IgD-negative memory B cell (primary cell): ENCODE measurements at regions not wholly inside any gene's neighbourhood (a gene's known extent, or its start where the extent isn't known, plus 50 kb on each side); places are given as distances from the start of the nearest gene placed in this dataset.
"Not testable (repeated sequence)": the region's sequence is repeated elsewhere in the genome, so short reads cannot be mapped to it uniquely, and the experiment has no call there.

Experiments
- H3K27ac Mint-ChIP-seq, 3 donors: one replicate each; pipeline ENCODE4 v1.8.0; 2020 to 2022; ENCODE audit warnings: mild to moderate bottlenecking in 3 of 3, mixed read lengths in 3 of 3, moderate library complexity in 1 of 3
- H3K27me3 Mint-ChIP-seq: one replicate; pipeline ENCODE4 v1.8.0; 2021; ENCODE audit warnings: mixed read lengths
- H3K36me3 Mint-ChIP-seq: one replicate; pipeline ENCODE4 v1.8.0; 2020; ENCODE audit warnings: mild to moderate bottlenecking, mixed read lengths
- H3K4me1 Mint-ChIP-seq, 3 donors: one replicate each; pipeline ENCODE4 v1.8.0; 2020 to 2022; ENCODE audit warnings: mixed read lengths in 3 of 3, mild to moderate bottlenecking in 1 of 3
- H3K4me3 Mint-ChIP-seq, 4 donors: one replicate each; pipeline ENCODE4 v1.8.0; 2020 to 2022; ENCODE audit warnings: mild to moderate bottlenecking in 4 of 4, mixed read lengths in 4 of 4, moderate library complexity in 3 of 4
- H3K9me3 Mint-ChIP-seq, 3 donors: one replicate each; pipeline ENCODE4 v1.8.0; 2020 to 2021; ENCODE audit warnings: mixed read lengths in 3 of 3, mild to moderate bottlenecking in 1 of 3

DNA sequence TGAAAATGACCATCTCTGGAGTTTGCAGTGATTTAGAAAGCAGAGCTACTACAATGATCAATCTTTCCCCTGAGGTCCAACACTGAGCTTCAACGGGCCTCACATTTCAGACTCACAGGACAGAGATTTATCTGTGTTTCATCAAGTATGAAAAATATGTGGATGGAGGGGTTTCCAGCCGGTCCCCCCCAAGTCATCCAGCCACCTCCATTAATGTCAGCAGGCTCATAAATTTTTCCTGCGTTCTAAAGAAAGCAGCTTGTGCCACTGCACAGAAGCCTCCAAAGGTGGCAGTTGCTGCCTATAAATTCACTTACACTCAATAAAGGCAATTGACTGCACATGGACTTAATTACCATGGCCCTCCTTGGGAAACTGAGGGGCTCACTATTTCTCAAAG, 117.4 kb upstream of the ACKR3 start:
- Mint-ChIP-seq H3K4me3 (no peak overlapping the region), H3K9me3 (peaks cover 0 to 3% (median 0%) of the 10 kb centered on the region in 3 donors), H3K4me1 (peaks cover 0 to 2% (median 0%) of the 10 kb centered on the region in 3 donors), H3K36me3 (no peaks in the 10 kb centered on the region), H3K27ac (no peak overlapping the region), H3K27me3 (peaks cover 13% of the 10 kb centered on the region)

- H3K9me3 Mint-ChIP-seq = peaks cover 0 to 8% (median 0%) of the 10 kb centered on the region in 3 donors
- no peak overlapping the region for H3K4me3 Mint-ChIP-seq
- no peaks in the 10 kb centered on the region for H3K4me1 Mint-ChIP-seq
- H3K27me3 Mint-ChIP-seq = peaks cover 11% of the 10 kb centered on the region
- no peak overlapping the region for H3K27ac Mint-ChIP-seq
- no peaks in the 10 kb centered on the region for H3K36me3 Mint-ChIP-seq
These were observed 115.5 kb upstream of the ACKR3 start for GRCh38 chr2:236454076-236454475.

- Mint-ChIP-seq H3K4me3 (no peak overlapping the region), H3K36me3 (peaks cover 3% of the 10 kb centered on the region)
These were observed 110.2 kb upstream of the ACKR3 start for GRCh38 chr2:236459393-236459792.

DNA sequence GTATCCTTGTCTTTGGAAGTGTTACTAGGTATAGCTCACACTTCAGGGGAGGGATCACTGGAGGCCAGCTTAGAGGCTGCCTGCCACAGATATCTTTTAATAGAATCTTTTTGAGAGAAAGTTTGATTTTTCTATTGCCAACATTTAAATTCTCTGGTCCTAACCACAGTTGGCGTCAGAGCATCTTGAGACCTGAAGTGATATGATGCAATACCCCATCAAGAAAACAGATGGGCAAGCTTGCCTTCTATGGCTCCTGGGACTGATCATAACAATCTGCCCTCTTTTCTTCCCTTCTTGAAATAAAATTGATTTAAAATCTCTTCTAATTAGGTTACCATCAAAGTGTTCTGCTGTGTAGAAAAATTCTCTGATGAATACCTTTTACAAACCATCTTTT, 105.5 kb upstream of the ACKR3 start:
- Mint-ChIP-seq H3K4me1 (no peaks in the 10 kb centered on the region), H3K9me3 (peaks cover 14 to 21% (median 15%) of the 10 kb centered on the region in 3 donors), H3K27ac (no peak overlapping the region), H3K4me3 (no peak overlapping the region), H3K27me3 (no peaks in the 10 kb centered on the region), H3K36me3 (peaks cover 3% of the 10 kb centered on the region)

More at GRCh38 chr2:236459393-236459792, 110.2 kb upstream of the ACKR3 start:
- Mint-ChIP-seq H3K4me1 (no peaks in the 10 kb centered on the region), H3K27ac (no peak overlapping the region), H3K27me3 (peaks cover 7% of the 10 kb centered on the region), H3K9me3 (peaks cover 0 to 8% (median 2%) of the 10 kb centered on the region in 3 donors)

DNA sequence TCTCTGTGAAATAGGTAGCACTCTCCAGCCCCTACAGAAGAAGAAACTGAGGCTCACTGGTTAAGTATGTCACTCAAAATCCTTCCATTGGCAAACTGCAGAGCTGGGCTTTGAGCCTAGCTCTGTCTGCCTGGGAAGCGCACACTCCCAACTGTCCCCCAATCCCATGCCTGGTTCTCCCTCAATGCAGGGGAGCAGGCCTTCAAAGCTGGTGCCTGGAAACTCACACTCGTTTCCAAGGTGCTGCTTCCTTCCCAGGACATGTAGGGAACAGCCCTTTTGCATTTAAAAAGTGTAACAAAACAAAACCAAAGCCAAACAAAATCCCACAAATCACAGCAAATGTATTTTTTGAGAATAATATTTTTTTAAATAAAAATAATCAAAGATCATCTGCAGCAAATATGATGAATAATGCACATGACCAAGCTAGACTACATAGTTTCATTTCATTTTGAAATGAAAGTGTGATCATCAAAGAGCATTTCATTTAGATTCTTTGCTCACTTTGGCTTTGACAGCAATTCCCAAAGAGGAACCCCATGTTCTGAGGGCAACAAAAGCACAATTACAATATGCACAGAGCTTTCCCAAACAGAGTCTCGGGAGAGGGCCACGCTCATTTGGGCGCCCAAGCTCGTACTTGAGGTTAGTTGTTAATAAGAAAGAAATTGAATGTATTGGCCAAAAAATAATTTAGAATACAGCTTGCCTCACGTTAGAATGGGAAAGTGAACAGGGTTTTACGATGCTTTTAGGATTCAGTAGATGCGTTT, 96.7 kb upstream of the ACKR3 start:
- H3K27me3 Mint-ChIP-seq = peaks cover 6% of the 10 kb centered on the region
- peaks cover 2% of the 10 kb centered on the region for H3K36me3 Mint-ChIP-seq
- H3K27ac Mint-ChIP-seq = no peak overlapping the region
- H3K4me3 Mint-ChIP-seq = no peak overlapping the region
- no peaks in the 10 kb centered on the region for H3K4me1 Mint-ChIP-seq
- peaks cover 5 to 11% (median 6%) of the 10 kb centered on the region in 3 donors for H3K9me3 Mint-ChIP-seq

GRCh38 chr2:236473691-236474090, 95.9 kb upstream of the ACKR3 start:
- H3K36me3 Mint-ChIP-seq = peaks cover 3% of the 10 kb centered on the region
- H3K27ac Mint-ChIP-seq = no peak overlapping the region
- peaks cover 6% of the 10 kb centered on the region for H3K27me3 Mint-ChIP-seq
- no peaks in the 10 kb centered on the region for H3K4me1 Mint-ChIP-seq
- H3K4me3 Mint-ChIP-seq = no peak overlapping the region
- peaks cover 5 to 13% (median 8%) of the 10 kb centered on the region in 3 donors for H3K9me3 Mint-ChIP-seq

GRCh38 chr2:236479814-236480213, 89.8 kb upstream of the ACKR3 start:
- Mint-ChIP-seq H3K4me1 (no peaks in the 10 kb centered on the region), H3K4me3 (no peak overlapping the region), H3K9me3 (peaks cover 13 to 34% (median 25%) of the 10 kb centered on the region in 3 donors), H3K36me3 (peaks cover 5% of the 10 kb centered on the region), H3K27me3 (peaks cover 6% of the 10 kb centered on the region), H3K27ac (no peak overlapping the region)

DNA sequence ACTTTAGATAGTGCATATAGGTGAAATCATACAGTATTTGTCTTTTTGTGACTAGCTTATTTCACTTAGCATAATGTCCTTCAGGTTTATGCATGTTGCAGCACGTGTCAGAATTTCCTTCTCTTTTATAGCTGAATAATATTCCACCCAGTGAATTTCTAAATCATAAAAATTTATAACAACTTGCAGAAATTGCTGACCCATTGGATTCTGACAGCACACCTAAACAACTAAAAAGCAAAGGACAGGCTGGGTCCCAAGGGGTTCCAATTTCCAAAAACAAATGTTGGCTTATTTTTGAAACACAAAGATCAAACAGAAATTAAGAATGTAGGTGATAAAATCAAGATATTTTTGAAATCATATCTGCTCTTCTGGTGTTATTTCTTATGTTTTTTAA, 86.5 kb upstream of the ACKR3 start:
- Mint-ChIP-seq H3K36me3 (peaks cover 3% of the 10 kb centered on the region), H3K27me3 (peaks cover 6% of the 10 kb centered on the region), H3K4me1 (no peaks in the 10 kb centered on the region), H3K4me3 (no peak overlapping the region), H3K9me3 (peaks cover 8 to 21% (median 20%) of the 10 kb centered on the region in 3 donors), H3K27ac (no peak overlapping the region)

- peaks cover 1% of the 10 kb centered on the region for H3K36me3 Mint-ChIP-seq
- H3K9me3 Mint-ChIP-seq = peaks cover under 1 to 10% (median 9%) of the 10 kb centered on the region in 3 donors
- no peaks in the 10 kb centered on the region for H3K4me1 Mint-ChIP-seq
- H3K27me3 Mint-ChIP-seq = peaks cover 6% of the 10 kb centered on the region
- H3K27ac Mint-ChIP-seq = no peak overlapping the region
- no peak overlapping the region for H3K4me3 Mint-ChIP-seq
These were observed 84.1 kb upstream of the ACKR3 start for GRCh38 chr2:236485519-236485918.

DNA sequence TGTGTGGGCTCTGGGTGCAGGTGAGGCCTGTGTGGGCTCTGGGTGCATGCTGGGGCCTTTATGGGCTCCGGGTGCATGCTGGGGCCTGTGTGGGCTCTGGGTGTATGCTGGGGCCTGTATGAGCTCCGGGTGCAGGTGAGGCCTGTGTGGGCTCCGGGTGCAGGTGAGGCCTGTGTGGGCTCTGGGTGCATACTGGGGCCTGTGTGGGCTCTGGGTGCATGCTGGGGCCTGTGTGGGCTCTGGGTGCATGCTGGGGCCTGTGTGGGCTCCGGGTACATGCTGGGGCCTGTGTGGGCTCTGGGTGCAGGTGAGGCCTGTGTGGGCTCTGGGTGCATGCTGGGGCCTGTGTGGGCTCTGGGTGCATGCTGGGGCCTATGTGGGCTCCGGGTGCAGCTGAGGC, 80.5 kb upstream of the ACKR3 start:
- not testable (repeated sequence) for H3K4me3 Mint-ChIP-seq, H3K4me1 Mint-ChIP-seq, H3K27ac Mint-ChIP-seq, H3K36me3 Mint-ChIP-seq, H3K27me3 Mint-ChIP-seq
- H3K9me3 Mint-ChIP-seq = peaks cover 0 to 11% (median 2%) of the 10 kb centered on the region in 3 donors

GRCh38 chr2:236489895-236490404, 79.7 kb upstream of the ACKR3 start:
- Mint-ChIP-seq H3K4me1 (no peaks in the 10 kb centered on the region), H3K27ac (peak overlapping the region in 1 of 3 donors; percentile 41), H3K9me3 (peaks cover 0 to 11% (median 2%) of the 10 kb centered on the region in 3 donors), H3K27me3 (peaks cover 2% of the 10 kb centered on the region), H3K4me3 (no peak overlapping the region), H3K36me3 (no peaks in the 10 kb centered on the region)

GRCh38 chr2:236496340-236496739, 73.3 kb upstream of the ACKR3 start:
- Mint-ChIP-seq H3K9me3 (peaks cover 2 to 11% (median 2%) of the 10 kb centered on the region in 3 donors), H3K36me3 (no peaks in the 10 kb centered on the region), H3K27ac (no peak overlapping the region), H3K27me3 (peaks cover 13% of the 10 kb centered on the region), H3K4me3 (no peak overlapping the region), H3K4me1 (no peaks in the 10 kb centered on the region)

DNA sequence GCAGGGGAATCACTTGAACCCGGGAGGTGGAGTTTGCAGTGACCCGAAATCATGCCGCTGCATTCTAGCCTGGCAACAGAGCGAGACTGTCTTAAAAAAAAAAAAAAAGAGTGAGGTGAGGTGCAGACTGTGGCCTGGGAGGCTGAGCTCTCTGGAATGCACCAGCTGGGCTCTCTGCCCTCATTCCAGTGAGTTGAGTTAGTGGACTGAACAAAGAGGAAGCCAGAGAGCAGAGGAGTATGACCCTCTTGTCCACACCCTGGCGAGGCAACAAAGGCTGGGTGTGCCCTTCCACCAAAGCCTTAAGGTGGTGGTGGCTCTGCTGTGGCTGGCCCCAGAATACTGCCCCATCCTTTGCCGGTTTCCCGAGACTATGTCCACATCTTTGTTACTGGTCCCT, 71.3 kb upstream of the ACKR3 start:
- peaks cover 13% of the 10 kb centered on the region for H3K27me3 Mint-ChIP-seq
- no peak overlapping the region for H3K4me3 Mint-ChIP-seq
- H3K36me3 Mint-ChIP-seq = no peaks in the 10 kb centered on the region
- H3K4me1 Mint-ChIP-seq = no peaks in the 10 kb centered on the region
- H3K27ac Mint-ChIP-seq = no peak overlapping the region
- H3K9me3 Mint-ChIP-seq = peaks cover 0 to 2% (median 2%) of the 10 kb centered on the region in 3 donors

DNA sequence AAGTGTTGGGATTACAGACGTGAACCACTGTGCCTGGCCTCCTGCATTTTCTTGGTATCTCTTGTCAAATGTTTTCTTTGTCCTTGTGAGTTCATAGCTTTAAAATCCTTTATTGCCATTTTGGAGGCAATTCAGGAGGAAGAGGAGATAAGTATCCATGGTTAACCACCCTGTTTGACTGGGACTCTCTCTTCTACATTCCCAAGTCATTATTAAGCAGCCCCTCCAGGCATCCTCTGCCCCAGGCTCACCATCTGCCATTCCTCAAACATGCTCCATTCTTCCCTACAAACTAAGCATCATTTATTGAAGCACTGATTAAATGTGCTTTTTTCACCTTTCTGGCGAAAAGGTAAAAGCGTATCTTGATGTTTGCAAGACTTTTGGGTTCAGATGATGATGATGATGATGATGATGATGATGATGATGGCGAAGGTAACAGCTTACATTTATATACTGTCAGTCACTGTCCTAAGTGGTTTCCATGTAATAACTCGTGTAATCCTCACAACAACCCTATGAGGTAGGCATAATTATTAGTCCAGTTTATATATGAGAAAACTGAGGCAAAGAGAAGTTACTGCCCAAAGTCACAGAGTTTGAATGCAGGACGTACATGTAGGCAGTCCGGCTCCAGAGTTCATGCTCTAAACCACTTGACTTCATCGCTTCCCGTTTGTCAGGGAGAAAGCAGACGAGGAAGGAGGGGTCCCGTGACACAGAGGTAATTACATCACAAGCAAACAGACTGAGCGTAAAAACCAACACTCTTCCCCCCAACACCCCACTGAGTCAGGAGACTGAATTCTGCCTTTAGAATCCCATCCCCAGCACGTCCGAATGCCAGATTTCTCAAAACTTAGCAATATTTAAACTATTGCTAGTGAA, 69.7 kb upstream of the ACKR3 start:
- Mint-ChIP-seq H3K4me1 (no peaks in the 10 kb centered on the region), H3K36me3 (no peaks in the 10 kb centered on the region), H3K27ac (peak overlapping the region in 1 of 3 donors; percentile 82), H3K9me3 (peaks cover 0 to 5% (median 0%) of the 10 kb centered on the region in 3 donors), H3K4me3 (no peak overlapping the region), H3K27me3 (peaks cover 11% of the 10 kb centered on the region)

DNA sequence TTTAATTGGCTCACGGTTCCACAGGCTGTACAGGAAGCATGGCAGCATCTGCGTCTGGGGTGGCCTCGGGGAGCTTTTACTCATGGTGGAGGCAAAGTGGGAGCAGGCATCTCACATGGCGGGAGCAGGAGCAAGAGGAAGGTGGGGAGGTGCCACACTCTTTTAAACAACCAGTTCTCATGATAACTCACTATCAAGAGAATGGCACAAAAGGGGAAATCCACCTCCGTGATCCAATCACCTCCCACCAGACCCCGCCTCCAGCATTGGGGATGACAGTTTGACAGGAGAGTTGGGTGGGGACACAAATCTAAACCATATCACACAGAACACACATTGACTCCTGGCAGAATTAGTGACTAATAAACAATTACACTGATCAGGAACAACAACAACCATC, 68.6 kb upstream of the ACKR3 start:
- H3K36me3 Mint-ChIP-seq = no peaks in the 10 kb centered on the region
- H3K27ac Mint-ChIP-seq = no peak overlapping the region
- peaks cover 0 to 5% (median 0%) of the 10 kb centered on the region in 3 donors for H3K9me3 Mint-ChIP-seq
- H3K27me3 Mint-ChIP-seq = peaks cover 15% of the 10 kb centered on the region
- no peaks in the 10 kb centered on the region for H3K4me1 Mint-ChIP-seq
- no peak overlapping the region for H3K4me3 Mint-ChIP-seq
